Natural killer cell (primary cell): ENCODE measurements at regions not wholly inside any gene's neighbourhood (a gene's known extent, or its start where the extent isn't known, plus 50 kb on each side); places are given as distances from the start of the nearest gene placed in this dataset.

Experiments
- ATAC-seq, 3 donors: fragments of 150-1000 bp in 2 of 3; fragments of 200-7000 bp in 1 of 3; cut with Tn5 transposase; 1 replicate in 1 of 3; 2 replicates in 2 of 3; pipeline ENCODE4 v1.10.0; 2021; ENCODE audit warnings: mild to moderate bottlenecking in 2 of 3, moderate library complexity in 2 of 3
- DNase-seq, 2 donors: peaks; one replicate each; pipeline versions ENCODE4 v3.0.0 to v3.0.0-alpha.2; 2013 to 2021; ENCODE audit warnings: mixed read lengths in 1 of 2
- H3K27ac ChIP-seq: one replicate; pipeline ENCODE4 v1.5.1; 2013; ENCODE audit warnings: mild to moderate bottlenecking, low read length
- H3K27me3 ChIP-seq: one replicate; pipeline ENCODE4 v1.6.1; 2013; ENCODE audit warnings: low read length; ENCODE audit not compliant: control insufficient read depth, insufficient read depth
- H3K36me3 ChIP-seq: one replicate; pipeline ENCODE4 v1.6.1; 2013; ENCODE audit warnings: low read length; ENCODE audit not compliant: control insufficient read depth, insufficient read depth
- H3K4me1 ChIP-seq: one replicate; pipeline ENCODE4 v1.6.1; 2013; ENCODE audit warnings: low read length; ENCODE audit not compliant: control insufficient read depth, insufficient read depth
- H3K4me3 ChIP-seq: one replicate; pipeline ENCODE4 v1.5.1; 2013; ENCODE audit warnings: low read length
- H3K9me3 ChIP-seq: one replicate; pipeline ENCODE4 v1.6.1; 2013; ENCODE audit warnings: low read length; ENCODE audit not compliant: control insufficient read depth, insufficient read depth
- H3K27ac Mint-ChIP-seq, 2 donors: one replicate each; pipeline ENCODE4 v1.8.0; 2022; ENCODE audit warnings: mild to moderate bottlenecking in 2 of 2, mixed read lengths in 2 of 2, moderate library complexity in 1 of 2
- H3K27me3 Mint-ChIP-seq, 2 donors: one replicate each; pipeline ENCODE4 v1.8.0; 2022; ENCODE audit warnings: low read depth in 2 of 2, mixed read lengths in 2 of 2
- H3K36me3 Mint-ChIP-seq: one replicate; pipeline ENCODE4 v1.8.0; 2022; ENCODE audit warnings: mixed read lengths
- H3K4me1 Mint-ChIP-seq, 2 donors: one replicate each; pipeline ENCODE4 v1.8.0; 2022; ENCODE audit warnings: mixed read lengths in 2 of 2
- H3K4me3 Mint-ChIP-seq: one replicate; pipeline ENCODE4 v1.8.0; 2022; ENCODE audit warnings: mild to moderate bottlenecking, moderate library complexity, mixed read lengths
- H3K9me3 Mint-ChIP-seq, 2 donors: one replicate each; pipeline ENCODE4 v1.8.0; 2022; ENCODE audit warnings: mixed read lengths in 2 of 2
- WGBS: methylation state at CpG from one replicate; pipeline ENCODE4 v1.1.7; 2013; ENCODE audit warnings: missing lambda C conversion rate; ENCODE audit not compliant: insufficient coverage; 5-methylcytosine and 5-hydroxymethylcytosine counted together
- intact Hi-C: fragments of 100-400 bp; cut with micrococcal nuclease; formaldehyde crosslinking; loops from one replicate; pipeline ENCODE4 v1.14.2; 2022
- TF ChIP-seq, protein P1 (sequence below): fragments of 200-600 bp; IDR thresholded peaks from one replicate; pipeline ENCODE4 v1.8.0; 2022; ENCODE audit warnings: antibody characterized with exemption

DNA sequence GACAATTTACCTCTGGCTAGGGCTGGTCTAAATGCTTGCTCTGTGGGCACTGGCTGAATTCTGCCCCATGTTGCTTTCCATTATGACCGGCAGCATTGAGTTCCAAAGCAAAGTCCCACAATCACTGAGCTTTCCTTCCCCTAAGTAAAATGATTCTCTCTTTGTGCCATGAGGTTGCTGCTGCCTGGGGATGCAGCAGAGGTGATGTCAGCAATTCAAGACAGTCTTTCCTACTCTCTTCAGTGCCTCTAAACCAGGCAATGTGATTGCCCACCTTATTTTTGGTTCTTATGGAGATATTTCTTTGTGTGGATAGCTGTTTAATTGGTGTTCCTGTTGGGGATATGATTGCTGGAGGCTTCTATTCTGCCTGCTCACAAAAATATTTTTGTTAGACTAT is 1043.9 kb upstream of the EPHA7 start:
- Mint-ChIP-seq H3K36me3 (no peaks in the 10 kb centered on the region), H3K4me1 (no peaks in the 10 kb centered on the region), H3K4me3 (no peak overlapping the region), H3K27me3 (no peaks in the 10 kb centered on the region), H3K27ac (no peak overlapping the region), H3K9me3 (peaks cover 13 to 23% of the 10 kb centered on the region in 2 donors)
- peaks cover 9% of the 10 kb centered on the region for H3K9me3 ChIP-seq
- no peaks in the 10 kb centered on the region for H3K36me3 ChIP-seq
- no peaks in the 10 kb centered on the region for H3K4me1 ChIP-seq
- no peak overlapping the region for H3K27ac ChIP-seq
- no peak overlapping the region for H3K4me3 ChIP-seq
- H3K27me3 ChIP-seq = no peaks in the 10 kb centered on the region
- TF ChIP-seq, protein P1, sequence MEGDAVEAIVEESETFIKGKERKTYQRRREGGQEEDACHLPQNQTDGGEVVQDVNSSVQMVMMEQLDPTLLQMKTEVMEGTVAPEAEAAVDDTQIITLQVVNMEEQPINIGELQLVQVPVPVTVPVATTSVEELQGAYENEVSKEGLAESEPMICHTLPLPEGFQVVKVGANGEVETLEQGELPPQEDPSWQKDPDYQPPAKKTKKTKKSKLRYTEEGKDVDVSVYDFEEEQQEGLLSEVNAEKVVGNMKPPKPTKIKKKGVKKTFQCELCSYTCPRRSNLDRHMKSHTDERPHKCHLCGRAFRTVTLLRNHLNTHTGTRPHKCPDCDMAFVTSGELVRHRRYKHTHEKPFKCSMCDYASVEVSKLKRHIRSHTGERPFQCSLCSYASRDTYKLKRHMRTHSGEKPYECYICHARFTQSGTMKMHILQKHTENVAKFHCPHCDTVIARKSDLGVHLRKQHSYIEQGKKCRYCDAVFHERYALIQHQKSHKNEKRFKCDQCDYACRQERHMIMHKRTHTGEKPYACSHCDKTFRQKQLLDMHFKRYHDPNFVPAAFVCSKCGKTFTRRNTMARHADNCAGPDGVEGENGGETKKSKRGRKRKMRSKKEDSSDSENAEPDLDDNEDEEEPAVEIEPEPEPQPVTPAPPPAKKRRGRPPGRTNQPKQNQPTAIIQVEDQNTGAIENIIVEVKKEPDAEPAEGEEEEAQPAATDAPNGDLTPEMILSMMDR = no peak
- 83% methylated on average over 1 of the region's 1 CpG for WGBS
- no peak for ATAC-seq
- intact Hi-C loops = no loop called here
- no peak for DNase-seq

DNA sequence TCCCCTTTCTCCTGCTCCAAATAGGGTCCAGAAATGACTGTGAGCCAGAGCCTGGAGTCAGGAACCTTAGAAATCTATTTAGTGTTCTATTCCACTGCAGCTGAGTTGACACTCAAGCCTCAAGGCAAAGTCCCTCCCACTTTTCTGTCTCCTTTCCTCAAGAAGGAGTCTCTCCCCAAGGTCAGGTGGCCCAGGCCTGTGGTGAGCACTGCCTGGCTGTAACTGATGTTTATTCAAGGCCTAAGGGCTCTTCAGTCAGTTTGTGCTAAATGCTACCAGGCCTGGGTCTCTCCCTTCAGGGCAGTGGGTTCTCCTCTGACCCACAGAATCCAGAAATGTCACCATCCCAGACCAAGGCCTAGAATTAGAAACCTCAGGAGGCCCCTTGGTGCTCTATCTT is 1042.9 kb upstream of the EPHA7 start:
- Histone ChIP-seq H3K9me3 (peaks cover 9% of the 10 kb centered on the region), H3K4me3 (no peak overlapping the region), H3K27me3 (no peaks in the 10 kb centered on the region), H3K27ac (no peak overlapping the region), H3K36me3 (no peaks in the 10 kb centered on the region), H3K4me1 (no peaks in the 10 kb centered on the region)
- Mint-ChIP-seq H3K27ac (no peak overlapping the region), H3K4me1 (no peaks in the 10 kb centered on the region), H3K4me3 (no peak overlapping the region), H3K9me3 (peaks cover 13 to 23% of the 10 kb centered on the region in 2 donors), H3K36me3 (no peaks in the 10 kb centered on the region), H3K27me3 (no peaks in the 10 kb centered on the region)
- intact Hi-C loops = no loop called here
- ATAC-seq (no peak), DNase-seq (no peak)
- TF ChIP-seq, protein P1 = no peak

DNA sequence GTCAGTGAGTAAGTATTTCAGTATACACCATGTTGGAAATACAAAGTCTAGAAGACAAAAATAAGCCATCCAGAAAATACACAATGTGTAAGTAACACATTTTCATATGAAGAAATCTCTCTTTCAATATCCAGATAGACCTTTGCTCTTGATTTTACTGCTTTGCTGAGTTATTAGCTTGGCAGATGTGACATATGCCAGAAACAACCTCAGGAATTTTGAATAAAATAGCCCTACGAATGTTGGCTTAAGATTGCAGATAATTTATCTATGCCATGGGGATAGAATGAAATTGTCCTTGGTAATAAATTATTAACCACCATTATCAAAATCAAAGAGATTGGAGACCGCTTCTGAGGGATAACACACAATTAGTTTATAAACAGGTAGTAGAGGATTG is 1036.9 kb upstream of the EPHA7 start:
- intact Hi-C loops = no loop called here
- H3K4me1 Mint-ChIP-seq = no peaks in the 10 kb centered on the region
- DNase-seq = no peak

DNA sequence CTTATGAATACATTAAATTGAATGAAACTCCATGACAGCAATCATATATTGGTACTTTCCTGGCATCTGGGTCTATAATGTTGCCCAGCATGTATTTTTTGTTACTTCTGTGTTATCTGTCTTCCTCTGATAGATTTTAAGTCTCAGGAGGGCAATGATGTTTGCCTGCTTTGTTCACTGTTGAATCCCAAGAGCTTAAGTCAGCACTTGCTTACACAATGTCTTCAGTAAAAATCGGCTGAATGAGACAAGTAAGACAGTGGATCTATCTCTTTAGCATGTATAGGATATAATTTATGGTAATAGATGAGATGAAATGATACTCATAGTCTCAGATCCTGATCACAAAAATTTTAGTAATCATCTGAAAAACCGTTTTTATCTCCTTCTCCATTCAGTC is 1034.9 kb upstream of the EPHA7 start:
- H3K9me3 Mint-ChIP-seq = peaks cover 11% of the 10 kb centered on the region in 2 donors
- Histone ChIP-seq H3K4me1 (no peaks in the 10 kb centered on the region), H3K27me3 (no peaks in the 10 kb centered on the region), H3K9me3 (no peaks in the 10 kb centered on the region), H3K27ac (no peak overlapping the region), H3K36me3 (no peaks in the 10 kb centered on the region), H3K4me3 (no peak overlapping the region)
- H3K4me3 Mint-ChIP-seq = no peak overlapping the region
- DNase-seq = no peak
- no peaks in the 10 kb centered on the region for H3K36me3 Mint-ChIP-seq
- intact Hi-C loops = no loop called here
- TF ChIP-seq, protein P1 = no peak
- H3K4me1 Mint-ChIP-seq = no peaks in the 10 kb centered on the region
- H3K27ac Mint-ChIP-seq = no peak overlapping the region
- ATAC-seq = no peak
- no peaks in the 10 kb centered on the region for H3K27me3 Mint-ChIP-seq
- WGBS = 71% methylated on average over 1 of the region's 2 CpGs

More for the DNA sequence above, 1036.9 kb upstream of the EPHA7 start:
- no peak overlapping the region for H3K4me3 ChIP-seq
- H3K4me1 ChIP-seq = no peaks in the 10 kb centered on the region
- Mint-ChIP-seq H3K27me3 (no peaks in the 10 kb centered on the region), H3K36me3 (no peaks in the 10 kb centered on the region), H3K27ac (no peak overlapping the region), H3K4me3 (no peak overlapping the region), H3K9me3 (peaks cover 9 to 12% of the 10 kb centered on the region in 2 donors)
- 75% methylated on average over 2 of the region's 2 CpGs for WGBS
- no peaks in the 10 kb centered on the region for H3K36me3 ChIP-seq
- no peak overlapping the region for H3K27ac ChIP-seq
- H3K27me3 ChIP-seq = no peaks in the 10 kb centered on the region
- H3K9me3 ChIP-seq = no peaks in the 10 kb centered on the region
- ATAC-seq = no peak
- TF ChIP-seq, protein P1 = no peak
